ENCODE measurements at regions not wholly inside any gene's neighbourhood (a gene's known extent, or its start where the extent isn't known, plus 50 kb on each side); places are given as distances from the start of the nearest gene placed in this dataset.
A peak's percentile ranks its signal among the peaks of the same experiment; 100 is the strongest.

DNA sequence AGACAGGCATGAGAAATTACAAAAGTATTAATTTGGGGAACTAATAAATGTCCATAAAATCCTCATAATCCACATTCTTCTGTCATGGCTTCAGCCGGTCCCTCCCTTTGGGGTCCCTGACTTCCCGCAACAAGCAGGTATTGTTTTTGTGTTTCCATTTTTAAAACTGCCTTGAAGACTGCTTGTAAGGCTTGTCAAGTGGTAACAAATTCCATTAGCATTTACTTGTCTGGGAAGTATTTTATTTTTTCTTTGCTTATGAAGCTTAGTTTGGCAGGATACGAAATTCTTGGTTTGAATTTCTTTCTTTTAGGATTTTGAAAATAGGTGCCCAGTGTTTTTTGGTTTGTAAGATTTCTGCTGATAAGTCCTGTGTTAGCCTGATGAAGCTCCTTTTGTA is 65.3 kb upstream of the LRFN5 start:
- ATAC-seq, result no peak
- FAIRE-seq, result no peak
- intact Hi-C loops (cut with micrococcal nuclease; ENCODE audit: unreplicated experiment), result no loop called here
- H3K79me2 ChIP-seq (ENCODE audit: insufficient read depth, low read length), result no peaks in the 10 kb centered on the region
- TF ChIP-seq, protein P1, sequence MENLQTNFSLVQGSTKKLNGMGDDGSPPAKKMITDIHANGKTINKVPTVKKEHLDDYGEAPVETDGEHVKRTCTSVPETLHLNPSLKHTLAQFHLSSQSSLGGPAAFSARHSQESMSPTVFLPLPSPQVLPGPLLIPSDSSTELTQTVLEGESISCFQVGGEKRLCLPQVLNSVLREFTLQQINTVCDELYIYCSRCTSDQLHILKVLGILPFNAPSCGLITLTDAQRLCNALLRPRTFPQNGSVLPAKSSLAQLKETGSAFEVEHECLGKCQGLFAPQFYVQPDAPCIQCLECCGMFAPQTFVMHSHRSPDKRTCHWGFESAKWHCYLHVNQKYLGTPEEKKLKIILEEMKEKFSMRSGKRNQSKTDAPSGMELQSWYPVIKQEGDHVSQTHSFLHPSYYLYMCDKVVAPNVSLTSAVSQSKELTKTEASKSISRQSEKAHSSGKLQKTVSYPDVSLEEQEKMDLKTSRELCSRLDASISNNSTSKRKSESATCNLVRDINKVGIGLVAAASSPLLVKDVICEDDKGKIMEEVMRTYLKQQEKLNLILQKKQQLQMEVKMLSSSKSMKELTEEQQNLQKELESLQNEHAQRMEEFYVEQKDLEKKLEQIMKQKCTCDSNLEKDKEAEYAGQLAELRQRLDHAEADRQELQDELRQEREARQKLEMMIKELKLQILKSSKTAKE (CRISPR knock-in tag; IDR thresholded peaks at IDR 0.05; ENCODE audit: borderline replicate concordance), result no peak
- peak; percentile 100; the same call in 1 of the 2 replicates for TF ChIP-seq ZNF337 (CRISPR knock-in tag; IDR thresholded peaks at IDR 0.05; ENCODE audit: borderline replicate concordance, low read depth)
- H3K9me3 ChIP-seq (ENCODE audit: low read length), result peaks cover 70% of the 10 kb centered on the region
- H3K9ac ChIP-seq (ENCODE audit: insufficient read depth, low read depth, low read length), result no peak overlapping the region
- no peaks in the 10 kb centered on the region for H3K27me3 ChIP-seq (ENCODE audit: control insufficient read depth in 1 of 2, insufficient read depth in 2 of 2, low read length in 2 of 2)
- CTCF ChIA-PET (ENCODE audit: low intra/inter-chr PET ratio, low total read pairs), result no interaction called here
- H3K4me2 ChIP-seq (ENCODE audit: low read depth, low read length), result no peak overlapping the region
- in situ Hi-C loops (cut with HindIII; ENCODE audit: extremely low pct_ligation_motif_present, low pct_unique_long_range_greater_than_20kb), result no loop called here
- no peaks in the 10 kb centered on the region for H4K20me1 ChIP-seq (ENCODE audit: insufficient read depth, low read length)
- H3K27ac ChIP-seq (ENCODE audit: extremely low read length, insufficient read depth, low read length), result no peak overlapping the region
- H3K4me3 ChIP-seq (replicated peaks in 1 of 3; ENCODE audit: insufficient read depth in 1 of 3, low read depth in 2 of 3, low read length in 3 of 3), result no peak overlapping the region
- H3K36me3 ChIP-seq (replicated peaks in 1 of 2; ENCODE audit: control insufficient read depth in 1 of 2, insufficient read depth in 2 of 2, low read length in 2 of 2), result no peaks in the 10 kb centered on the region
- H2AFZ ChIP-seq (ENCODE audit: low read length), result no peak overlapping the region
- H3K4me1 ChIP-seq (ENCODE audit: insufficient read depth, low read length), result no peaks in the 10 kb centered on the region
- POLR2A ChIA-PET, result no interaction called here
- no TSS peak for BruUV-seq (replicated peaks)
- WGBS (ENCODE audit: low lambda C conversion rate), result 22% methylated on average over 3 of the region's 3 CpGs
- DNase-seq (ENCODE audit: low spot score), result no peak

DNA sequence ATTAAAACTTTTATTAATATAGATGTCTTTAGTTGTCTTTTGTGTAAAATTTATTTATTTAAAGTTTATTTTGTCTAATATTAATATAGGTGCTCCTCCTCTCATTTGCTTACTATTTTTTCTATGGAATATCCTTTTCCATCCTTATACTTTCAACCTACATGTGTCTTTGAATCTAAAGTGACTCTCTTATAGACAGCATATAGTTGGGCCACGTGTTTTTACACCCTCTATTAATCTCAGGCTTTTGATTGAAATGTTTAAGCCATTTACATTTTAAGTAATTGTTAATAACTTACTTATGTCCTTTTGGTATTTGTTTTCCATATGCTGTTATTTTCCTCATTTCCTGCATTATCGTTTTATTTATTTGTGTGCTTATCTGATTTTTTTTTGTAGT is 74.4 kb upstream of the LRFN5 start:
- Histone ChIP-seq H2AFZ (ENCODE audit: low read length) (no peak overlapping the region), H3K4me1 (ENCODE audit: insufficient read depth, low read length) (no peaks in the 10 kb centered on the region), H3K4me3 (replicated peaks in 1 of 3; ENCODE audit: insufficient read depth in 1 of 3, low read depth in 2 of 3, low read length in 3 of 3) (no peak overlapping the region), H3K27ac (ENCODE audit: extremely low read length, insufficient read depth, low read length) (no peak overlapping the region), H4K20me1 (ENCODE audit: insufficient read depth, low read length) (no peaks in the 10 kb centered on the region), H3K79me2 (ENCODE audit: insufficient read depth, low read length) (no peaks in the 10 kb centered on the region), H3K27me3 (ENCODE audit: control insufficient read depth in 1 of 2, insufficient read depth in 2 of 2, low read length in 2 of 2) (no peaks in the 10 kb centered on the region), H3K9ac (ENCODE audit: insufficient read depth, low read depth, low read length) (no peak overlapping the region), H3K9me3 (ENCODE audit: low read length) (peaks cover 45% of the 10 kb centered on the region), H3K4me2 (ENCODE audit: low read depth, low read length) (no peak overlapping the region), H3K36me3 (replicated peaks in 1 of 2; ENCODE audit: control insufficient read depth in 1 of 2, insufficient read depth in 2 of 2, low read length in 2 of 2) (no peaks in the 10 kb centered on the region)
- in situ Hi-C loops (cut with HindIII; ENCODE audit: extremely low pct_ligation_motif_present, low pct_unique_long_range_greater_than_20kb), result no loop called here
- 2% methylated on average over 2 of the region's 2 CpGs for WGBS (ENCODE audit: low lambda C conversion rate)
- TF ChIP-seq TCF12 (IDR thresholded peaks at IDR 0.05), result no peak
- no peak for TF ChIP-seq TCF12 (CRISPR knock-in tag; IDR thresholded peaks at IDR 0.05)
- peak; percentile 98 for TF ChIP-seq MNT (IDR thresholded peaks at IDR 0.05)
- intact Hi-C loops (cut with micrococcal nuclease; ENCODE audit: unreplicated experiment), result no loop called here
- no TSS peak for BruUV-seq (replicated peaks)
- CTCF ChIA-PET (ENCODE audit: low intra/inter-chr PET ratio, low total read pairs), result no interaction called here
- DNase-seq (ENCODE audit: low spot score) (no peak), FAIRE-seq (no peak), ATAC-seq (no peak)
- POLR2A ChIA-PET, result no interaction called here

Measured in HepG2 (cell line).